Suprapubic skin (tissue), 3 donors: ENCODE measurements at regions not wholly inside any gene's neighbourhood (a gene's known extent, or its start where the extent isn't known, plus 50 kb on each side); places are given as distances from the start of the nearest gene placed in this dataset.

Source experiments
- CTCF ChIP-seq, 2 donors: fragments of 200-600 bp in 1 of 2; fragments of 450-650 bp in 1 of 2; sonication (generic) in 1 of 2; IDR thresholded peaks; one replicate each; pipeline ENCODE4 v1.5.1; 2016 to 2019; ENCODE audit warnings: antibody characterized with exemption in 2 of 2, mild to moderate bottlenecking in 1 of 2, moderate library complexity in 1 of 2
- EP300 ChIP-seq: sonication (generic); formaldehyde crosslinking; IDR thresholded peaks from one replicate; pipeline ENCODE4 v1.6.1; 2017; ENCODE audit warnings: antibody characterized with exemption
- POLR2A ChIP-seq, 2 donors: fragments of 450-650 bp; IDR thresholded peaks; one replicate each; pipeline ENCODE4 v1.6.1; 2017; ENCODE audit warnings: antibody characterized with exemption in 2 of 2, mild to moderate bottlenecking in 2 of 2, moderate library complexity in 2 of 2

- TF ChIP-seq CTCF (IDR thresholded peaks at IDR 0.05) (no peak), EP300 (no peak), POLR2A (IDR thresholded peaks at IDR 0.05) (no peak)
These were observed 75.4 kb upstream of the RPS23 start for GRCh38 chr5:82353522-82353921.
